ENCODE measurements at regions not wholly inside any gene's neighbourhood (a gene's known extent, or its start where the extent isn't known, plus 50 kb on each side); places are given as distances from the start of the nearest gene placed in this dataset.

GRCh38 chr7:138254444-138254843 lies 178.2 kb downstream of the AKR1D1 start:
- DNase-seq (ENCODE audit: low read depth in 2 of 2): no peak

GRCh38 chr7:138257459-138258196 lies 181.4 kb downstream of the AKR1D1 start:
- DNase-seq (ENCODE audit: low read depth in 2 of 2): no peak

GRCh38 chr7:138258197-138258559 lies 181.9 kb downstream of the AKR1D1 start:
- DNase-seq (ENCODE audit: low read depth in 2 of 2): no peak

DNA sequence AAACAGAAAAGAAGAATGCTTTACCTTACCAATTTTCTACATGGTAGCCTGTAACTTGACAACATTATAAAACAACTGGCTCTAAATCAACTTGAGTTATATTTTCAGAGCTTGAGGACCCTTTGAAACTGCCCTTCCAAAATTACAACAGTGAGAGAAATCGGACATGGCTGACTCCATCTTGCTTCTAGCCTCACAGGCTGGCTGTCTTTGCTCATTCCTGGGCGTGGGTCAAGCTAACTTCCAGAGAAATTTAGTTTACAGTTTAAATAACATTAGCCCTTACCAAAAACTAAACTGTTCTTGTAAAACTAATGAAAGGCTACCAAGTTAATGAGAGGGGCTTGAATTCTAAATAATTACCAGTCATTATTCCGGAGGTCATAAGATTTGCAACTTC lies 183.4 kb downstream of the AKR1D1 start:
- DNase-seq (ENCODE audit: low read depth in 2 of 2): no peak

DNA sequence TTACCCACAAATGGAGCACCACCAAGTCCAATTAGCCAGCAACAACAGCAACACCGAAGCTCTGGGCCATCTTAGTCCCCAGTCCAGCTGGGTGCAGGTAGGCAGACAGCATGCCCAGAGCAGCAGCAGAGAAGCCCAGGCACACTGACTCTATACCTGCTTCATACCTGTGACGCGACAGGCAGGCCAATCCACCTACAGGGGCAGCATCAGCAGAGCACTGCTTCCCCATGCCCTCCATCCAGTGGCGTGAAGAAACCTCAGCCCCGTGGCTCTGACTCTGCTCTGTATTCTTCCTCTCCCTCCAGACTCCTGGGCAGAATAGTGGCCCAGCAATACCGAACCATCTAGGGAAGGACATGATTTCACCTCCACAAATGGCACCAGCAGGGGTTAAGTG lies 191.7 kb downstream of the AKR1D1 start:
- no peak for DNase-seq (ENCODE audit: low read depth in 2 of 2)

DNA sequence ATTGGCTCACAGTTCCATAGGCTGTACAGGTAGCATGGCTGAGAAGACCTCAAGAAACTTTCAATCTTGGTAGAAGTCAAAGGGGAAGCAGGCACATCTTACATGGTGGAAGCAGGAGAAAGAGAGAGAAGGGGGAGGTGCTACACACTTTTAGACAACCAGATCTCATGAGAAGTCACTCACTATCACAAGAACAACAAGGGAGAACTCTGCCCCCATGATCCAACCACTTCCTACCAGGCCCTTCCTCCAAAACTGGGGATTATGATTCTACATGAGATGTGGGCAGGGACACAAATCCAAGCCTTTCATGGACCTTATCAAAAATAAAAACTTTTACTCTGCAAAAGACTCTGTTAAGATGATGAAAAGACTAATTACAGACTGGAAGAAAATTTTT lies 183.2 kb upstream of the TRIM24 start:
- DNase-seq (ENCODE audit: low read depth in 2 of 2): no peak

DNA sequence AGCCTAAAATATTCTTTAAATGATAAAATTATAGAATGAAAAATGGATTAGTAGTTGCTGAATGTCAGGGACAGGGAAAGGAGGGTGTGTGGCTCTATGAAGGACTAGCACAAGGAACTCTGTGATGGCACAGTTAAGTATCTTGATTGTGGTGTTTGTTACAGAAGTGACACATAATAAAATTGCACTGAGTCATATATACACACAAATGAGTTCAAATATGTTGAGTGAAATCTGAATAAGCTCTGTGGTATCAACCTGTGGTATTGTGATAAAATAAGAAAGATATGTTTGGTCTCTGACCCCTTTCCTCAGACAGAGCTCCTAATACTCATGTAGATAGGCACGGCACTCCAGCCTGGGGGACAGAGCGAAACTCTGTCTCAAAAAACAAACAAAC lies 181.5 kb upstream of the TRIM24 start:
- no peak for DNase-seq (ENCODE audit: low read depth in 2 of 2)

DNA sequence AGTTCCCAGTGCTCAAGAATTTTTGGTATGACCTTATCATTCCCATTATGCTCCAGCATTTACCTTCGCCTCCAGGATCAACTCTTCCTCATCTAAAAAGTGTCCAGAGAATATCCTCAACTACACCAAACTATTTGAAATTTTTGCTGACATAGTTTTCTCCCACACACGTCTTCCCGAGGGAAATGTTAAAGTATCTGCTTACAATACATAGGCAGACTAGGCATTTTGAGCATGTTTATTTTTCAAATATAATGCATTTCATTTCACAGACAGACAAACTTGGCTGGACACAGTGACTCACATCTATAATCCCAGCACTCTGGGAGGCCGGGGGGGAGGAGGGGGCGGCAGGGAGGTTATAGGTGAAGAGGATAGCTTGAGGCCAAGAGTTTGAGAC lies 177.1 kb upstream of the TRIM24 start:
- no peak for DNase-seq (ENCODE audit: low read depth in 2 of 2)

DNA sequence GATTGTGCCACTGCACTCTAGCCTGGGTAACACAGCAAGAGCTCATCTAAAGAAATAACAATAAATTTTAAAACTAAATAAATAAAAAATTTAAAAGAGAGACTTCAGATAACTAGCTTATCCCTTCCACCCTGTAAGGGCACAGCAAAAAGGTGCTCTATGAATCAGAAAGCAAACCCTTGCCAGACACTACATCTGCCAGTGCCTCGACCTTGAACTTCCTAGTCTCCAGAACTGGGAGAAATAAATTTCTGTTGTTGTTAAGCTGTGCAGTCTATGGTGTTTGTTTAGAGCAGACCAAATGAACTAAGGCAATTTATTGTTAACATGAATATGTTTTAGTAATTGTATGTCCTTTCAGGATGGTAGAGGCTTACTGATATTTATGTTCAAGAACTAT lies 174.9 kb upstream of the TRIM24 start:
- no peak for DNase-seq (ENCODE audit: low read depth in 2 of 2)

- no peak for DNase-seq (ENCODE audit: low read depth in 2 of 2)
Measured at GRCh38 chr7:138286846-138287245, 173.2 kb upstream of the TRIM24 start.

GRCh38 chr7:138287549-138287948 lies 172.5 kb upstream of the TRIM24 start:
- no peak for DNase-seq (ENCODE audit: low read depth in 2 of 2)

DNA sequence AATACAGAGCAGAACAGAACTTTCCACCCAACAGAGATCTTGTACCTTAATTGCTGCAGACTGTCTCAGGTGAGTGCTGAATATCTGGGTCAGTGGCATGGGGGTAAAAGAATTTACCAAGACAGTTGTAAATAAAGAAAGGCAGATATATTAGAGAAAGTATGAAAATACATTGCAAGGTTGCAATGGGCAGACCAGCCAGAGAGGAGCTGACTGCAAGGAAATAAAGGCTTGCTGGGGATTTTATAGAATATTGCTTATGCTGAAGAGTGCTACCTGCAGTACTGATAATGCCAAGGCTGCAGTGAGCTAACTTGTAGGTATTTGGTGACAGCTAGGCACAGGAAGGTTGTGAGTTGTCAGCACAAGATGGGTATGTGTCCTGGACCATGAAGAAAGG lies 171.0 kb upstream of the TRIM24 start:
- DNase-seq (ENCODE audit: low read depth in 2 of 2): no peak

GRCh38 chr7:138289864-138290263 lies 170.2 kb upstream of the TRIM24 start:
- no peak for DNase-seq (ENCODE audit: low read depth in 2 of 2)

- no peak for DNase-seq (ENCODE audit: low read depth in 2 of 2)
Measured at GRCh38 chr7:138292951-138293350, 167.1 kb upstream of the TRIM24 start.

- no peak for DNase-seq (ENCODE audit: low read depth in 2 of 2)
Measured at GRCh38 chr7:138295049-138295637, 164.9 kb upstream of the TRIM24 start.

GRCh38 chr7:138297526-138297925 lies 162.5 kb upstream of the TRIM24 start:
- no peak for DNase-seq (ENCODE audit: low read depth in 2 of 2)

DNA sequence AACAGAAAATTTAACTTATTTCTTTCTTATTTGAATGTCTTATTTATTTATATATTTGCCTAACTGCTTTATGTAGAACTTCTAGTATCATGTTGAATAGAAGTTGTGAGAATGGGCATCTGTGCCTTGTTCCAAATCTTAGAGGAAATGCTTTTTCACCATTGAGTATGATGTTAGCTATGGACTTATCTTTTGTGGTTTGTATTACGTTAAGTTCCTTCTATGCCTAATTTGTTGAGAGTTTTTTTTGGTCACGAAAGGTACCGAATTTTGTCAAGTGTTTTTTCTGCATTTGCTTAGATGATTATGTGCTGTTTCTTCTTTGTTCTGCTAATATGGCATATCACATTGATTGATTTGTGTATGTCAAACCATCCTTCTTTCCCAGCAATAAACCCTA lies 161.0 kb upstream of the TRIM24 start:
- no peak for DNase-seq (ENCODE audit: low read depth in 2 of 2)

- no peak for DNase-seq (ENCODE audit: low read depth in 2 of 2)
Measured at GRCh38 chr7:138303230-138304070, 156.6 kb upstream of the TRIM24 start.

DNA sequence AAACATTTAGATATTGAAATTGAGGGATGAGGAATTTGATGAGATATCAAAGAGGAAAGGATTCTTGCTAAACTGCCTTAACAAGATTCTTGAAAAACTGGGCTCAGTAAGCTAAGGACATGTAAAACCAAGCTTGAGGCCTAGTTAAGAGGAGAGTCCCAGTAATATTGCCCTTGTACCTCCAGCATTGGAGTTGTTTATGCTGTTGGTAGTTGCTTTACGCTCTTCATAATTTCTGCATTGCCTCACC lies 156.1 kb upstream of the TRIM24 start:
- no peak for DNase-seq (ENCODE audit: low read depth in 2 of 2)

- no peak for DNase-seq (ENCODE audit: low read depth in 2 of 2)
Measured at GRCh38 chr7:138307633-138308032, 152.4 kb upstream of the TRIM24 start.

DNA sequence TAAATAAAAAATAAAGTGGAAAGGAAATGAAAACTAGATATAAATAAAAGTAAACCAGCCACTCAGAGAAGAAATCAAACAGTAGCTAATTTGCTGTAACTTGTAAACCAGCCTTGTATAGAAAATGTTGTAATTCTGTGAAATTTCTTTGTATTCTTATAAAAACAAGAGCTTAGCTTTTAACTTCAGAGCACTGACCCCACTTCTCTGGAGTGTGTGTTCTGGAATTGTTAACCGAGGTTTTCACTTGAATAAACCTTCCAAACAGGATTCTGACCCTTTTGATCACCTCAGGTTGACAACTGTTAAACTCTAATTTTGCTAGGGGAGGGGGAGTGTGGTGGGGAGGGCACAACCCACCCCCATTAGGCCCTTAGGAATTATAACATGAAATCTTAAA lies 151.9 kb upstream of the TRIM24 start:
- DNase-seq (ENCODE audit: low read depth in 2 of 2): no peak

GRCh38 chr7:138309186-138309585 lies 150.9 kb upstream of the TRIM24 start:
- DNase-seq (ENCODE audit: low read depth in 2 of 2): no peak

DNA sequence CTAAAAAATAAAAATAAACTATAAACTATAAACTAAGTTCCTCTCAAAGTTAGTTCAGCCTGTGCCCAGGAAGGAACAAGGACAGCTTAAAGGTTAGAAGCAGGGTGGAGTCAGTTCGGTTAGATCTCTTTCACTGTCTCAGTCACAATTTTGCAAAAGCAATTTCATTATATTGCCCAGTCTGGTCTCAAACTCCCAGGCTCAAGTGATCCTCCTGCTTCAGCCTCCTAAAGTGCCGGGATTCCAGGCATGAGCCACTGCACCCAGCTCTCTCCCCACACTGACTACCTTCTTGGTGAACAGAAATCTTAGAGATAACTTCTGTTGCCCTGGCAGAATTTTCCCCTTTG lies 146.3 kb upstream of the TRIM24 start:
- DNase-seq (ENCODE audit: low read depth in 2 of 2): no peak
